Astrocyte of the spinal cord (primary cell): ENCODE measurements at regions not wholly inside any gene's neighbourhood (a gene's known extent, or its start where the extent isn't known, plus 50 kb on each side); places are given as distances from the start of the nearest gene placed in this dataset.
"Not testable (repeated sequence)": the region's sequence is repeated elsewhere in the genome, so short reads cannot be mapped to it uniquely, and the experiment has no call there.

Experiments
- DNase-seq: peaks from one replicate; pipeline ENCODE4 v3.0.0; 2011; ENCODE audit warnings: low read depth, low spot score
- H3K4me3 ChIP-seq: 2 replicates; pipeline ENCODE4 v1.5.1; 2011; ENCODE audit warnings: low read depth, mild to moderate bottlenecking, low read length, moderate library complexity
- CTCF ChIP-seq: IDR thresholded peaks from 2 replicates; pipeline ENCODE4 v1.5.1; 2012; ENCODE audit warnings: low read depth, mild to moderate bottlenecking, low read length, inconsistent platforms
- in situ Hi-C: cut with HindIII; loops from 2 replicates; pipeline ENCODE4 v1.10.0; 2017; ENCODE audit warnings: low sequenced_read_pairs

GRCh38 chrX:8005678-8006347, 78.6 kb upstream of the PNPLA4 start:
- in situ Hi-C loops: no loop called here
- no peak for DNase-seq
- TF ChIP-seq CTCF: no peak
- H3K4me3 ChIP-seq: no peak overlapping the region

DNA sequence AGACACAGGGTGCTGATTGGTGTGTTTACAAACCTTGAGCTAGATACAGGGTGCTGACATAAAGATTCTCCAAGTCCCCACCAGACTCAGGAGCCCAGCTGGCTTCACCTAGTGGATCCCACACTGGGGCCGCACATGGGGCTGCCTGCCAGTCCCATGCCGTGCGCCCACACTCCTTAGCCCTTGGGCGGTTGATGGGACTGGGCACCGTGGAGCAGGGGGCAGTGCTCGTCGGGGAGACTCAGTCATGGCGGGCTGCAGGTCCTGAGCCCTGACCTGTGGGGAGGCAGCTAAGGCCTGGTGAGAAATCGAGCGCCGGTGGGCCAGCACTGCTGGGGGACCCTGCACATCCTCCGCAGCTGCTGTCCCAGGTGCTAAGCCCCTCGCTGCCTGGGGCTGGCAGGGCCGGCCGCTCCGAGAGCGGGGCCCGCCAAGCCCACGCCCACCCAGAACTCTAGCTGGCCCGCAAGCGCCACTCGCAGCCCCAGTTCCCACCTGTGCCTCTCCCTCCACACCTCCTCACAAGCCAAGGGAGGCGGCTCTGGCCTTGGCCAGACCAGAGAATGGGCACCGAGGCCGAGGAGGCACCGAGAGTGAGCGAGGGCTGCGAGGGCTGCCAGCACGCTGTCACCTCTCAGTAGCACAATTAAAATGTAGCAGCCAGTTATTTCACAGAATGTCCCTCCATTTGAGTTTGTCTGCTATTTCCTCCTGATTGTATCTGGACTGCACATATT, 76.1 kb upstream of the PNPLA4 start:
- no peak overlapping the region for H3K4me3 ChIP-seq
- in situ Hi-C loops: no loop called here
- no peak for TF ChIP-seq CTCF
- DNase-seq: no peak

DNA sequence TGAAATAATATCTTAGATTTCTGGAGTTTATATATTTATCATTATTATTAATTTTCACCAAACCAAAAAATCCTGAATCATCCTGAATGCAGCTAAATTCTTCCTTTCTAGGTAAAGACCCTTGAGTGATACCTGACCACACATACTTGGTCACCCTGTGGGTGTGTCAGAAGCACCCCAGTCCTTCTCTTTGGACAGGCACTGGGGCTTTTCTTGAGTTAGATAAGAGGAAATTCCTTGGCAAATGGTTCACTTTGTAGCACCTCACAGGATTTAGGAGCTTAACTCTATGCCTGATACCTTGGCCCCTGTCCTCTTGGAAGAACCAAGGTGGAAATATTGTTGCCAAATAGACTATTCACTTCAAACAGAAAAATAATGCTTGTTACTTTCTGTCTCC, 69.6 kb upstream of the PNPLA4 start:
- DNase-seq: no peak
- no peak overlapping the region for H3K4me3 ChIP-seq
- no peak for TF ChIP-seq CTCF
- in situ Hi-C loops: no loop called here

- peak; percentile 54 for TF ChIP-seq CTCF
- H3K4me3 ChIP-seq: no peak overlapping the region
- in situ Hi-C loops: no loop called here
- peak; percentile 35 for DNase-seq
Observed at GRCh38 chrX:7996414-7996813, 69.2 kb upstream of the PNPLA4 start.

GRCh38 chrX:7993873-7994272, 66.7 kb upstream of the PNPLA4 start:
- in situ Hi-C loops: no loop called here
- no peak for TF ChIP-seq CTCF
- DNase-seq: no peak

GRCh38 chrX:7988013-7988759, 61.0 kb upstream of the PNPLA4 start:
- in situ Hi-C loops, H3K4me3 ChIP-seq: not testable (repeated sequence)
- peak; percentile 51 for DNase-seq

More at GRCh38 chrX:7993873-7994272, 66.7 kb upstream of the PNPLA4 start:
- no peak overlapping the region for H3K4me3 ChIP-seq
